SK-N-SH (cell line): ENCODE measurements at regions not wholly inside any gene's neighbourhood (a gene's known extent, or its start where the extent isn't known, plus 50 kb on each side); places are given as distances from the start of the nearest gene placed in this dataset.

ENCODE experiments used
- CTCF ChIA-PET: fragments of 300-600, 350-600 bp; formaldehyde crosslinking; extraction: SDS; loops from one replicate; lab custom pipeline; 2021; lab: Yijun Ruan, JAX
- POLR2A ChIA-PET: fragments of 350-600 bp; sonication (Branson Sonifier 250); formaldehyde crosslinking; extraction: SDS; loops from one replicate; lab custom pipeline; 2020; ENCODE audit warnings: antibody characterized with exemption, inconsistent platforms; lab: Yijun Ruan, JAX
- DNase-seq: peaks from one replicate; pipeline ENCODE4 v3.0.0; 2012
- H2AFZ ChIP-seq: fragments of 200-600 bp; sonication (generic); 2 replicates; pipeline ENCODE4 v1.8.1; 2016; ENCODE audit warnings: antibody characterized with exemption, mild to moderate bottlenecking, low read depth
- H3F3A ChIP-seq: fragments of 200-600 bp; sonication (generic); replicated peaks from 2 replicates; pipeline ENCODE3; 2016; ENCODE audit warnings: antibody characterized with exemption, mild to moderate bottlenecking; ENCODE audit not compliant: insufficient read depth
- H3K27ac ChIP-seq, 2 experiments: fragments of 200-500 bp in 1 of 2; fragments of 200-600 bp in 1 of 2; sonication (Bioruptor generic) in 1 of 2; sonication (generic), shearing (Covaris generic) in 1 of 2; 2 replicates each; pipeline versions ENCODE4 v1.5.1 to v1.6.1; 2014 to 2016; ENCODE audit warnings: low read depth in 2 of 2, inconsistent platforms in 1 of 2, low read length in 1 of 2, mild to moderate bottlenecking in 1 of 2, mixed read lengths in 1 of 2
- H3K27me3 ChIP-seq: fragments of 200-600 bp; sonication (generic), shearing (Covaris generic); 2 replicates; pipeline ENCODE4 v1.6.1; 2016; ENCODE audit warnings: mixed run types; ENCODE audit not compliant: insufficient read depth
- H3K36me3 ChIP-seq, 2 experiments: fragments of 200-500 bp in 1 of 2; fragments of 200-600 bp in 1 of 2; sonication (Bioruptor generic) in 1 of 2; sonication (generic) in 1 of 2; replicated peaks in 1 of 2; 2 replicates each; pipeline versions ENCODE3 to v1.5.1; 2014 to 2016; ENCODE audit warnings: low read length in 1 of 2, mild to moderate bottlenecking in 1 of 2; ENCODE audit not compliant: insufficient read depth in 2 of 2, control insufficient read depth in 1 of 2
- H3K4me1 ChIP-seq, 2 experiments: fragments of 200-500 bp in 1 of 2; fragments of 200-600 bp in 1 of 2; sonication (Bioruptor generic) in 1 of 2; sonication (generic), shearing (Covaris generic) in 1 of 2; 2 replicates each; pipeline versions ENCODE4 v1.5.1 to v1.6.1; 2014 to 2016; ENCODE audit warnings: low read depth in 1 of 2, low read length in 1 of 2, mixed run types in 1 of 2; ENCODE audit not compliant: insufficient read depth in 2 of 2, control insufficient read depth in 1 of 2
- H3K4me2 ChIP-seq: fragments of 200-600 bp; sonication (generic), shearing (Covaris generic); 2 replicates; pipeline ENCODE4 v1.6.1; 2017; ENCODE audit warnings: mixed run types
- H3K4me3 ChIP-seq, 2 experiments: fragments of 200-500 bp in 1 of 2; fragments of 200-600 bp in 1 of 2; sonication (Bioruptor generic) in 1 of 2; sonication (generic), shearing (Covaris generic) in 1 of 2; 2 replicates each; pipeline versions ENCODE4 v1.5.1 to v1.8.1; 2014 to 2016; ENCODE audit warnings: low read depth in 2 of 2, inconsistent platforms in 1 of 2, low read length in 1 of 2, mild to moderate bottlenecking in 1 of 2, mixed read lengths in 1 of 2, moderate library complexity in 1 of 2
- H3K79me2 ChIP-seq: fragments of 200-600 bp; sonication (generic); 2 replicates; pipeline ENCODE4 v1.8.1; 2017; ENCODE audit warnings: mild to moderate bottlenecking; ENCODE audit not compliant: insufficient read depth
- H3K9ac ChIP-seq: fragments of 200-600 bp; sonication (generic); 2 replicates; pipeline ENCODE4 v1.6.1; 2017; ENCODE audit warnings: mixed run types
- H3K9me2 ChIP-seq: fragments of 200-600 bp; sonication (generic); 2 replicates; pipeline ENCODE4 v1.6.1; 2017; ENCODE audit warnings: mixed run types
- H3K9me3 ChIP-seq: fragments of 200-600 bp; sonication (generic); 2 replicates; pipeline ENCODE4 v1.6.1; 2017; ENCODE audit warnings: mixed run types, mild to moderate bottlenecking, moderate library complexity
- H4K20me1 ChIP-seq: fragments of 200-600 bp; sonication (generic); 2 replicates; pipeline ENCODE4 v1.6.1; 2017; ENCODE audit warnings: mild to moderate bottlenecking, mixed run types; ENCODE audit not compliant: insufficient read depth
- CTCF ChIP-seq: fragments of 200-600 bp; sonication (generic); IDR thresholded peaks from 2 replicates; pipeline ENCODE4 v1.6.1; 2017; ENCODE audit warnings: antibody characterized with exemption, mild to moderate bottlenecking, moderate library complexity
- FOSL2 ChIP-seq: IDR thresholded peaks from 2 replicates; pipeline ENCODE4 v1.4.0; 2012; ENCODE audit warnings: low read depth, mild to moderate bottlenecking, moderate library complexity, borderline replicate concordance
- GATA2 ChIP-seq: sonication (generic); formaldehyde crosslinking; IDR thresholded peaks from 2 replicates; pipeline ENCODE4 v1.5.0; 2020; ENCODE audit warnings: mild to moderate bottlenecking, missing genetic modification reagents
- NFIC ChIP-seq: IDR thresholded peaks from 2 replicates; pipeline ENCODE4 v1.4.0; 2012; ENCODE audit warnings: borderline replicate concordance
- PBX3 ChIP-seq: IDR thresholded peaks from 2 replicates; pipeline ENCODE4; 2012
- POLR2AphosphoS5 ChIP-seq: IDR thresholded peaks from 2 replicates; pipeline ENCODE4 v1.6.1; 2012; ENCODE audit warnings: low read depth, low read length
- RXRA ChIP-seq: IDR thresholded peaks from 2 replicates; pipeline ENCODE4 v1.4.0; 2012; ENCODE audit warnings: low read depth, mild to moderate bottlenecking, borderline replicate concordance
- SMC3 ChIP-seq: IDR thresholded peaks from 2 replicates; pipeline ENCODE4 v1.6.1; 2012; ENCODE audit warnings: low read depth, low read length, improper control_type of control experiment
- TAF1 ChIP-seq: IDR thresholded peaks from 2 replicates; pipeline ENCODE4 v1.6.1; 2012; ENCODE audit warnings: low read depth, mild to moderate bottlenecking, low read length, moderate library complexity, borderline replicate concordance
- TCF12 ChIP-seq: IDR thresholded peaks from 2 replicates; pipeline ENCODE4 v1.4.0; 2012
- TEAD4 ChIP-seq: IDR thresholded peaks from 2 replicates; pipeline ENCODE4 v1.4.0; 2012; ENCODE audit warnings: mild to moderate bottlenecking, borderline replicate concordance; ENCODE audit not compliant: insufficient read depth
- USF1 ChIP-seq: IDR thresholded peaks from 2 replicates; pipeline ENCODE4 v1.4.0; 2012; ENCODE audit warnings: low read depth, borderline replicate concordance
- ZBTB33 ChIP-seq: IDR thresholded peaks from 2 replicates; pipeline ENCODE4 v1.4.0; 2012; ENCODE audit warnings: low read depth, borderline replicate concordance
- WGBS: methylation state at CpG from one replicate; pipeline ENCODE4 v1.1.6; 2017; ENCODE audit warnings: low lambda C conversion rate; 5-methylcytosine and 5-hydroxymethylcytosine counted together
- TF ChIP-seq, protein P1 (sequence below): IDR thresholded peaks from 2 replicates; pipeline ENCODE4 v1.4.0; 2012; ENCODE audit warnings: low read depth

DNA sequence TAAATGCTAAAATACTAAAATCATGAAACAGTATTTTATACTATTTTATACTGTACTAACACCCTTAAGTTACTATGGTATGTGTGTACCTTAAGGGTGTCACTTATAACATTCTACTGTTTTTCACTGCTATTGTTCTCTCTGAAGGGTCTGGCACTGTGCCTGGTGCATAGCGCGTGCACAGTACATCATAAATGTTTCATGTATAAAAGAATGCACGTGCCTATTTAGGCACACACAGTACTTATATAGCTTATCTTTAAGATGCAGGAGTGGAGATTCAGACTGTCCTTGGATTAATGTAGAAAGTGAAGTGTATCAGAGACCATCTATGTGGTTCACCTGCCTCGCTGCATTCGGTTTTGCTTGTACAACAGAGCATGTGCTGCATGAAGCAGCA lies 64.0 kb upstream of the SGK1 start:
- DNase-seq, result no peak
- no peak overlapping the region for H3K4me2 ChIP-seq
- no peaks in the 10 kb centered on the region for H3K36me3 ChIP-seq
- no peaks in the 10 kb centered on the region for H4K20me1 ChIP-seq
- H3K4me1 ChIP-seq, result no peaks in the 10 kb centered on the region
- H2AFZ ChIP-seq, result no peak overlapping the region
- H3F3A ChIP-seq, result no peaks in the 10 kb centered on the region
- ChIA-PET CTCF (no interaction called here), POLR2A (no interaction called here)
- no peak overlapping the region for H3K9ac ChIP-seq
- TF ChIP-seq RXRA (no peak), TEAD4 (no peak), TAF1 (no peak), NFIC (no peak), GATA2 (CRISPR knock-in tag) (no peak), POLR2AphosphoS5 (no peak), TCF12 (no peak), FOSL2 (no peak), CTCF (no peak), USF1 (no peak), SMC3 (no peak), ZBTB33 (no peak), PBX3 (no peak)
- TF ChIP-seq, protein P1, sequence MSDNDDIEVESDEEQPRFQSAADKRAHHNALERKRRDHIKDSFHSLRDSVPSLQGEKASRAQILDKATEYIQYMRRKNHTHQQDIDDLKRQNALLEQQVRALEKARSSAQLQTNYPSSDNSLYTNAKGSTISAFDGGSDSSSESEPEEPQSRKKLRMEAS, result no peak
- no peak overlapping the region for H3K4me3 ChIP-seq
- no peaks in the 10 kb centered on the region for H3K27me3 ChIP-seq
- H3K9me3 ChIP-seq, result no peaks in the 10 kb centered on the region
- 94% methylated on average over 5 of the region's 5 CpGs for WGBS
- no peaks in the 10 kb centered on the region for H3K9me2 ChIP-seq
- no peak overlapping the region for H3K27ac ChIP-seq
- no peaks in the 10 kb centered on the region for H3K79me2 ChIP-seq
